Fibroblast of villous mesenchyme (primary cell): ENCODE measurements at regions not wholly inside any gene's neighbourhood (a gene's known extent, or its start where the extent isn't known, plus 50 kb on each side); places are given as distances from the start of the nearest gene placed in this dataset.

Experiments
- DNase-seq: peaks from one replicate; pipeline ENCODE4 v3.0.0-alpha.2; 2010; ENCODE audit warnings: low read depth
- H3K4me3 ChIP-seq: 2 replicates; pipeline ENCODE4 v1.5.1; 2011; ENCODE audit warnings: low read depth, mild to moderate bottlenecking, low read length
- CTCF ChIP-seq: IDR thresholded peaks from 2 replicates; pipeline ENCODE4 v1.5.1; 2012; ENCODE audit warnings: low read depth, mild to moderate bottlenecking, low read length; ENCODE audit not compliant: insufficient read depth

GRCh38 chr14:27587103-27587502 lies 989.3 kb upstream of the NOVA1 start:
- no peak overlapping the region for H3K4me3 ChIP-seq
- DNase-seq = no peak
- TF ChIP-seq CTCF = no peak

DNA sequence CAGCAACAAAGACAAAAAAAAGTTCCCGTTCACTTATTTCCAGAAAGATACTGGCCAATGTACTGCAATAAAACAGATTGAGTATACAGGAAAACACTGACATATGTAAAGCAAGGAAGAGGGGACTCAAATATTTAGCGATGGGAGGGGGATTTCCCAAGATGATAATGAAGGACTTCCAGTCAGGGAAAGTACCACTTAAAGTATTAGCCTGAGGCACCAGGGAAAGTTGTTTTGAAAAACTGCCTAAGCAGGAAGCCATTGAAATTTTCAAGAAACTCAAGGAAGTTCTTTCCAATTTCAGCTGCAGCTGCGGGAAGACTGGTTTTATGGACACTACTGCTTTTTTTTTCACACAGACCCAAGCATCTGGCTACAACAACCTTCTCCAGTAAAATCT lies 1007.4 kb upstream of the NOVA1 start:
- TF ChIP-seq CTCF = no peak
- DNase-seq = no peak
- H3K4me3 ChIP-seq = no peak overlapping the region

DNA sequence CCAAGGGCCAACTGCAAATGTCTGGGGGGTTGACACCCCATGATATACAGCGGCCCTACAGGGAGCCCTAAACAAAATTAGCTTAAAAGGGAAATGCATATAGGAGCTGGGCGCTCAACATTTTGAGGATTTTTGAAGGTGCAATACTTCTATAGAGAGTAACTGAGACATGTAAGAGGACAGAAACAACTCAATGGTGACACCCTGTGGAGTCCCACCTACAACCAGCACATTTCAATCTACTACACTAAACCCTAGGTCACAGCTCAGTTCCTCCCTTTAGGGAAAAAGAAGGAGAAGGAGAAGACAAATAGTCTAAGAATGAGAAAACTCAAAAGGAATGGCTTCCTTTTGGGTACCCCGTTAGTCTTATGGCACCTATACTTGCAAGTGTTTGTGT lies 1010.5 kb upstream of the NOVA1 start:
- no peak overlapping the region for H3K4me3 ChIP-seq
- TF ChIP-seq CTCF = no peak

GRCh38 chr14:27612121-27612520 lies 1014.3 kb upstream of the NOVA1 start:
- no peak overlapping the region for H3K4me3 ChIP-seq
- no peak for DNase-seq
- no peak for TF ChIP-seq CTCF

More for the DNA sequence above, 1010.5 kb upstream of the NOVA1 start:
- no peak for DNase-seq

DNA sequence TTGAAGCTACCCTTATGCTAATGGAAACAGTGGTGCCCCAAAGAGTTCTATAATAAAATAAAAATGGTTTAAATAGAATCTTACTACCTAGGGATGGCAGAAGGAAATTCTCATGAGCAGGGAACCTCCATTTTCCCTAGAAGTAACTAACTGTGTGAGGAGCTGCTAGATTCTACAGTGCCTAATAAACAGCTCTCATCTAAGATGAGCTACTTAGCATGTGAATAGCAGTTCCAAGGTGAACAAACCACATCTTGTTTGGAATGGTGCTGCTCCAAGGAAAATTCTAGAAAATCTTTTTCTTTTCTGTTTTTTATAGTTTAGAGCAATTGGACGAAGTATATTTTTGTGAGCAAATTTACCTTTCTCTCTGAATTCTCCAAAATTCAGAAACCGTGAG lies 1015.3 kb upstream of the NOVA1 start:
- no peak for TF ChIP-seq CTCF
- no peak overlapping the region for H3K4me3 ChIP-seq
- DNase-seq = no peak

DNA sequence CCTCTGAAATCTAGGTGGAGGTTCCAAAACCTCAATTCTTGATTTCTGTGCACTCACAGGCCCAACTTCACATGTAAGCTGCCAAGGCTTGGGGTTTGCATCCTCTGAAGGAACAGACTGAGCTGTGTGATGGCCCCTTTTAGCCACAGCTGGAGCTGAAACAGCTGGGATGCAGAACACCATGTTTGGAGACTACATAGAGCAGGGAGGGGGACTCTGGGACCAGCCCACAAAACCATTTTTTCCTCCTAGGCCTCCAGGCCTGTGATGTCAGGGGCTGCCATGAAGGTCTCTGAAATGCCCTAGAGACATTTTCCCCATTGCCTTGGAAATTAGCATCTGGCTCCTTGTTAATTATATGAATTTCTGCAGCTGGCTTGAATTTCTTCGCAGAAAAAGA lies 1025.9 kb upstream of the NOVA1 start:
- no peak for TF ChIP-seq CTCF
- H3K4me3 ChIP-seq = no peak overlapping the region
- no peak for DNase-seq
